H1 (cell line): ENCODE measurements at regions not wholly inside any gene's neighbourhood (a gene's known extent, or its start where the extent isn't known, plus 50 kb on each side); places are given as distances from the start of the nearest gene placed in this dataset.

Source experiments
- ATF2 ChIP-seq: IDR thresholded peaks from 2 replicates; pipeline ENCODE4 v1.6.1; 2012; ENCODE audit warnings: low read length, inconsistent platforms
- CHD1 ChIP-seq: IDR thresholded peaks from 2 replicates; pipeline ENCODE4 v1.6.1; 2012; ENCODE audit warnings: low read depth, low read length, improper control_type of control experiment
- POLR2A ChIP-seq, 2 experiments: IDR thresholded peaks; 1 replicate in 1 of 2; 2 replicates in 1 of 2; pipeline ENCODE4 v1.6.1; 2011; ENCODE audit warnings: low read depth in 2 of 2, low read length in 2 of 2, mild to moderate bottlenecking in 2 of 2; ENCODE audit errors: control extremely low read depth in 1 of 2
- TCF12 ChIP-seq: IDR thresholded peaks from 2 replicates; pipeline ENCODE4 v1.6.1; 2011; ENCODE audit warnings: low read depth, mild to moderate bottlenecking, low read length
- TF ChIP-seq, protein P1 (sequence below), 3 experiments: IDR thresholded peaks; 1 replicate in 2 of 3; 2 replicates in 1 of 3; pipeline versions ENCODE4 v1.5.1 to v1.6.1; 2011; ENCODE audit warnings: low read length in 3 of 3, mild to moderate bottlenecking in 3 of 3, inconsistent platforms in 2 of 3, low read depth in 1 of 3, moderate library complexity in 1 of 3; ENCODE audit not compliant: insufficient read depth in 1 of 3; ENCODE audit errors: control extremely low read depth in 1 of 3

DNA sequence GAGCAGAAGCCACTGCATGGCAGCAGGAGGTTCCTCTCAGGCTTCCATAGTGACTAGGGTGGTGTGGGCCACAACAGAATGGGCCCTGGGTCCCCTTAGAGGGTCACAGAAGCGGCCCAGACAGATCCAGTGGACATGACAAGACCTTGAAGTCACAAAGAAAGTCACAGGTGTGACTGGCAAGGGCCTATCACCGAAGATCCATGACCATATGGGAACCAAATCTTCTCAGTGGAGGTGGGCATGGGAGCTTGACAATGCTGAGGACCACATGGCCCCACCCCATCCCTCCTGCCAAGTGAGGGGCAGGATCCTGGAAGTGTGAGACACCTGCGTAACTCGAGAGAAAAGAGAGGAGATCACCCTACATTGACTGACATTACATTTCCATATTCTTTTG is 332.4 kb downstream of the MSX2 start:
- TF ChIP-seq CHD1: no peak
- TF ChIP-seq, protein P1, sequence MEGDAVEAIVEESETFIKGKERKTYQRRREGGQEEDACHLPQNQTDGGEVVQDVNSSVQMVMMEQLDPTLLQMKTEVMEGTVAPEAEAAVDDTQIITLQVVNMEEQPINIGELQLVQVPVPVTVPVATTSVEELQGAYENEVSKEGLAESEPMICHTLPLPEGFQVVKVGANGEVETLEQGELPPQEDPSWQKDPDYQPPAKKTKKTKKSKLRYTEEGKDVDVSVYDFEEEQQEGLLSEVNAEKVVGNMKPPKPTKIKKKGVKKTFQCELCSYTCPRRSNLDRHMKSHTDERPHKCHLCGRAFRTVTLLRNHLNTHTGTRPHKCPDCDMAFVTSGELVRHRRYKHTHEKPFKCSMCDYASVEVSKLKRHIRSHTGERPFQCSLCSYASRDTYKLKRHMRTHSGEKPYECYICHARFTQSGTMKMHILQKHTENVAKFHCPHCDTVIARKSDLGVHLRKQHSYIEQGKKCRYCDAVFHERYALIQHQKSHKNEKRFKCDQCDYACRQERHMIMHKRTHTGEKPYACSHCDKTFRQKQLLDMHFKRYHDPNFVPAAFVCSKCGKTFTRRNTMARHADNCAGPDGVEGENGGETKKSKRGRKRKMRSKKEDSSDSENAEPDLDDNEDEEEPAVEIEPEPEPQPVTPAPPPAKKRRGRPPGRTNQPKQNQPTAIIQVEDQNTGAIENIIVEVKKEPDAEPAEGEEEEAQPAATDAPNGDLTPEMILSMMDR (IDR thresholded peaks at IDR 0.05; ENCODE audit: control extremely low read depth in 1 of 3, insufficient read depth in 1 of 3, low read depth in 1 of 3, low read length in 3 of 3): no peak
- TF ChIP-seq ATF2: no peak
- no peak for TF ChIP-seq TCF12
- no peak for TF ChIP-seq POLR2A (IDR thresholded peaks at IDR 0.05; ENCODE audit: control extremely low read depth in 1 of 2, low read depth in 2 of 2, low read length in 2 of 2)
